Ovary (tissue), 7 donors: ENCODE measurements at regions not wholly inside any gene's neighbourhood (a gene's known extent, or its start where the extent isn't known, plus 50 kb on each side); places are given as distances from the start of the nearest gene placed in this dataset.

Experiments used
- DNase-seq, 5 donors: peaks; one replicate each; pipeline ENCODE4 v3.0.0-alpha.2; 2019 to 2020
- H3K27ac ChIP-seq, 2 donors: fragments of 200-600 bp; one replicate each; pipeline versions ENCODE4 v1.5.1 to v1.8.0; 2019 to 2022
- H3K27me3 ChIP-seq: fragments of 200-600 bp; one replicate; pipeline ENCODE4 v1.8.0; 2022
- H3K36me3 ChIP-seq: fragments of 200-600 bp; sonication (generic); one replicate; pipeline ENCODE4 v1.5.1; 2019
- H3K4me1 ChIP-seq: one replicate; pipeline ENCODE4 v1.8.1; 2013; ENCODE audit warnings: mild to moderate bottlenecking, moderate library complexity; ENCODE audit not compliant: insufficient read depth
- H3K4me3 ChIP-seq: fragments of 200-600 bp; sonication (generic); one replicate; pipeline ENCODE4 v1.5.1; 2017
- H3K9me3 ChIP-seq, 2 donors: fragments of 200-600 bp in 1 of 2; sonication (generic) in 1 of 2; one replicate each; pipeline versions ENCODE4 v1.5.1 to v1.8.1; 2013 to 2019; ENCODE audit warnings: mild to moderate bottlenecking in 1 of 2, moderate library complexity in 1 of 2
- CTCF ChIP-seq, 3 donors: fragments of 450-650 bp in 2 of 3; fragments of 200-600 bp in 1 of 3; IDR thresholded peaks; one replicate each; pipeline versions ENCODE4 v1.5.1 to v1.8.0; 2016 to 2022; ENCODE audit warnings: antibody characterized with exemption in 3 of 3, mild to moderate bottlenecking in 1 of 3
- EP300 ChIP-seq: sonication (generic); formaldehyde crosslinking; IDR thresholded peaks from one replicate; pipeline ENCODE4 v1.6.1; 2017; ENCODE audit warnings: antibody characterized with exemption
- POLR2A ChIP-seq: fragments of 450-650 bp; IDR thresholded peaks from one replicate; pipeline ENCODE4 v1.6.1; 2017; ENCODE audit warnings: antibody characterized with exemption, mild to moderate bottlenecking, moderate library complexity
- WGBS, 3 donors: extraction: QIAGEN DNeasy Blood & Tissue Kit in 1 of 3; methylation state at CpG; one replicate each; pipeline versions ENCODE4 v1.1.5 to v1.1.7; 2013 to 2017; 5-methylcytosine and 5-hydroxymethylcytosine counted together
- intact Hi-C, 4 donors: fragments of 100-400 bp; cut with DNase I; formaldehyde crosslinking; loops; one replicate each; pipeline versions ENCODE4 v1.11.0 to v1.15.1; 2022 to 2023
- donor health status: DM: no; HTN: no; CAD: no; lungs with moderate emphysema.
- donor health status: DM: no; HTN: no; CAD: no.
- donor health status: Bipolar disorder and iron deficiency.
- donor health status: DM: no; HTN: no; CAD: no.
- donor health status: DM: yes; HTN: yes; CAD: no.

GRCh38 chr14:89721956-89722355 is 232.6 kb downstream of the EFCAB11 start:
- H3K36me3 ChIP-seq: no peaks in the 10 kb centered on the region
- DNase-seq: no peak
- WGBS, 3 donors: 52 to 77% (median 67%) methylated on average over 6 of the region's 6 CpGs
- no peak overlapping the region for H3K27ac ChIP-seq
- H3K4me1 ChIP-seq: no peaks in the 10 kb centered on the region
- no peak overlapping the region for H3K4me3 ChIP-seq
- intact Hi-C loops: no loop called here
- H3K9me3 ChIP-seq: no peaks in the 10 kb centered on the region
- H3K27me3 ChIP-seq: no peaks in the 10 kb centered on the region
- TF ChIP-seq EP300 (no peak), CTCF (IDR thresholded peaks at IDR 0.05) (no peak), POLR2A (no peak)

GRCh38 chr14:89720741-89721729 is 233.5 kb downstream of the EFCAB11 start:
- TF ChIP-seq CTCF (IDR thresholded peaks at IDR 0.05): no peak
- TF ChIP-seq POLR2A: no peak
- no peak for TF ChIP-seq EP300
- Histone ChIP-seq H3K4me3 (no peak overlapping the region), H3K9me3 (no peaks in the 10 kb centered on the region), H3K36me3 (no peaks in the 10 kb centered on the region), H3K27me3 (no peaks in the 10 kb centered on the region), H3K27ac (no peak overlapping the region), H3K4me1 (no peaks in the 10 kb centered on the region)
- 63 to 66% (median 65%) methylated on average over 11 of the region's 11 CpGs for WGBS, 3 donors
- intact Hi-C loops: no loop called here
- no peak for DNase-seq

GRCh38 chr14:89720076-89720687 is 234.3 kb downstream of the EFCAB11 start:
- Histone ChIP-seq H3K36me3 (no peaks in the 10 kb centered on the region), H3K27me3 (no peaks in the 10 kb centered on the region), H3K4me1 (no peaks in the 10 kb centered on the region), H3K4me3 (no peak overlapping the region), H3K9me3 (no peaks in the 10 kb centered on the region), H3K27ac (no peak overlapping the region)
- DNase-seq: no peak
- intact Hi-C loops: no loop called here
- 82 to 85% (median 84%) methylated on average over 7 of the region's 7 CpGs for WGBS, 3 donors
- no peak for TF ChIP-seq CTCF (IDR thresholded peaks at IDR 0.05)
- no peak for TF ChIP-seq POLR2A

- H3K4me3 ChIP-seq: no peak overlapping the region
- H3K27me3 ChIP-seq: no peaks in the 10 kb centered on the region
- no peak for DNase-seq
- intact Hi-C loops: no loop called here
- WGBS, 3 donors: 84 to 96% (median 94%) methylated on average over 10 of the region's 10 CpGs
- H3K9me3 ChIP-seq: no peaks in the 10 kb centered on the region
- H3K36me3 ChIP-seq: no peaks in the 10 kb centered on the region
- no peaks in the 10 kb centered on the region for H3K4me1 ChIP-seq
- H3K27ac ChIP-seq: no peak overlapping the region
- TF ChIP-seq CTCF (IDR thresholded peaks at IDR 0.05) (no peak), EP300 (no peak), POLR2A (no peak)
These were observed 235.0 kb downstream of the EFCAB11 start for GRCh38 chr14:89719366-89720075.
